ENCODE measurements at regions not wholly inside any gene's neighbourhood (a gene's known extent, or its start where the extent isn't known, plus 50 kb on each side); places are given as distances from the start of the nearest gene placed in this dataset.

- Histone ChIP-seq H3K9ac (ENCODE audit: control insufficient read depth, extremely low read depth, insufficient read depth, low read length) (no peak overlapping the region), H3K4me1 (ENCODE audit: control insufficient read depth, extremely low read depth, insufficient read depth, low read length) (peaks cover 46% of the 10 kb centered on the region), H3K79me2 (ENCODE audit: control insufficient read depth, insufficient read depth, low read length) (no peaks in the 10 kb centered on the region), H3K36me3 (ENCODE audit: control insufficient read depth in 2 of 2, extremely low read depth in 1 of 2, insufficient read depth in 2 of 2, low read length in 2 of 2) (no peaks in the 10 kb centered on the region), H4K20me1 (ENCODE audit: control insufficient read depth, extremely low read depth, insufficient read depth, low read length) (no peaks in the 10 kb centered on the region), H3K4me2 (ENCODE audit: control insufficient read depth, extremely low read depth, insufficient read depth, low read depth, low read length) (peak overlapping the region; percentile 0), H3K4me3 (ENCODE audit: control insufficient read depth in 2 of 3, extremely low read depth in 1 of 3, insufficient read depth in 2 of 3, low read depth in 1 of 3, low read length in 3 of 3) (no peak overlapping the region), H3K9me3 (ENCODE audit: control insufficient read depth, low read depth, low read length) (no peaks in the 10 kb centered on the region), H2AFZ (ENCODE audit: control insufficient read depth, low read length) (peak overlapping the region; percentile 11), H3K27me3 (ENCODE audit: control insufficient read depth, extremely low read depth, insufficient read depth, low read length) (no peaks in the 10 kb centered on the region), H3K27ac (ENCODE audit: control insufficient read depth, insufficient read depth, low read length) (peak overlapping the region; percentile 35), H3K9me1 (ENCODE audit: control insufficient read depth, extremely low read depth, insufficient read depth, low read length) (no peaks in the 10 kb centered on the region)
- dilution Hi-C loops (cut with MboI; ENCODE audit: extremely low pct_ligation_motif_present, low sequenced_read_pairs) = no loop called here
- DNase-seq (ENCODE audit: low read depth, low spot score) (peak; percentile 66), FAIRE-seq (peak; percentile 90)
- TF ChIP-seq CTCF (optimal IDR thresholded peaks at IDR 0.05 in 1 of 3, IDR thresholded peaks at IDR 0.05 in 1 of 3, conservative IDR thresholded peaks at IDR 0.05 in 1 of 3; ENCODE audit: extremely low read depth in 1 of 3, insufficient read depth in 2 of 3, low read length in 3 of 3) (no peak), EZH2 (IDR thresholded peaks at IDR 0.05; ENCODE audit: low read length) (no peak)
Measured at GRCh38 chr13:44815623-44816022, 173.6 kb downstream of the NUFIP1 start.

GRCh38 chr13:44814836-44815235 is 174.4 kb downstream of the NUFIP1 start:
- H3K79me2 ChIP-seq (ENCODE audit: control insufficient read depth, insufficient read depth, low read length) = no peaks in the 10 kb centered on the region
- DNase-seq (ENCODE audit: low read depth, low spot score) (no peak), FAIRE-seq (no peak)
- no peak overlapping the region for H3K4me3 ChIP-seq (ENCODE audit: control insufficient read depth in 2 of 3, extremely low read depth in 1 of 3, insufficient read depth in 2 of 3, low read depth in 1 of 3, low read length in 3 of 3)
- no peak overlapping the region for H3K4me2 ChIP-seq (ENCODE audit: control insufficient read depth, extremely low read depth, insufficient read depth, low read depth, low read length)
- H3K9ac ChIP-seq (ENCODE audit: control insufficient read depth, extremely low read depth, insufficient read depth, low read length) = no peak overlapping the region
- H3K36me3 ChIP-seq (ENCODE audit: control insufficient read depth in 2 of 2, extremely low read depth in 1 of 2, insufficient read depth in 2 of 2, low read length in 2 of 2) = no peaks in the 10 kb centered on the region
- H2AFZ ChIP-seq (ENCODE audit: control insufficient read depth, low read length) = no peak overlapping the region
- H3K27ac ChIP-seq (ENCODE audit: control insufficient read depth, insufficient read depth, low read length) = peak overlapping the region; percentile 31
- no peaks in the 10 kb centered on the region for H3K9me3 ChIP-seq (ENCODE audit: control insufficient read depth, low read depth, low read length)
- TF ChIP-seq CTCF (optimal IDR thresholded peaks at IDR 0.05 in 1 of 3, IDR thresholded peaks at IDR 0.05 in 1 of 3, conservative IDR thresholded peaks at IDR 0.05 in 1 of 3; ENCODE audit: extremely low read depth in 1 of 3, insufficient read depth in 2 of 3, low read length in 3 of 3) = no peak
- no peak for TF ChIP-seq EZH2 (IDR thresholded peaks at IDR 0.05; ENCODE audit: low read length)
- no peaks in the 10 kb centered on the region for H3K27me3 ChIP-seq (ENCODE audit: control insufficient read depth, extremely low read depth, insufficient read depth, low read length)
- H4K20me1 ChIP-seq (ENCODE audit: control insufficient read depth, extremely low read depth, insufficient read depth, low read length) = no peaks in the 10 kb centered on the region
- peaks cover 46% of the 10 kb centered on the region for H3K4me1 ChIP-seq (ENCODE audit: control insufficient read depth, extremely low read depth, insufficient read depth, low read length)
- dilution Hi-C loops (cut with MboI; ENCODE audit: extremely low pct_ligation_motif_present, low sequenced_read_pairs) = no loop called here
- no peaks in the 10 kb centered on the region for H3K9me1 ChIP-seq (ENCODE audit: control insufficient read depth, extremely low read depth, insufficient read depth, low read length)

Measured in keratinocyte (primary cell).